ENCODE measurements at regions not wholly inside any gene's neighbourhood (a gene's known extent, or its start where the extent isn't known, plus 50 kb on each side); places are given as distances from the start of the nearest gene placed in this dataset.

DNA sequence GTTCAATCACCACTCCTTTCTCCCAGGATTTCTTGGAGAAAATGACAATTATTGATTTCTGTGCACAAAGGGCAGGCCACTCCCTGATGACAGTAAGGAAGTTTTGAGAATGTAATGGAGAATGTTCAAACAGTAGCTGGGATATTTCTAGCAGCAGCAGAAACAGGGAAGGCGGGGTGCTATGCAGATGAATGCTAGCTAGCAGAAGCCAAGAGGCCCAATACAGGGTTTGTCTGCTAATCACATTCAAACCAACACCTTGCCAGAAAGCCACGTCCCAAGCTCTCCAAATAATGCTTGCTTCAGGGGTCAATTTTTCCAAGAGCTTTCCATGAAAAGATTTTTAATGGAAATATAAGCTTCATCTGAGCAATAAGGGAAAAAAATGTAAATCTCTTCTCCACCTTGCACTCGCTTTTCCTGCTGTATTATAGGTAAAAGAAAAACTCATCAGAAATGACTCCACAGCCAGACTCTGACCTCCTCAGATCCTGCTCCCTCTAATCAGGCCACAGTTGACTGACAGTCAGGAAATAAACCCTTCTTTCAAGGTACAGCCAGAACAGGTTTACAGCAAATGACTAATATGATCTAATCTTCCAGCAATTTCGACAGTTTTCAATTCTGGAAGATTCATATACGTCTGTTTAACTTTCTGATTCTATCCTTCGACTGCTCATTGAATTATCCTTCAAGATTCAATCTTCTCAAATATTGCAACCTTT, 84.7 kb upstream of the PCDH19 start:
- TF ChIP-seq EZH2phosphoT487 (IDR thresholded peaks at IDR 0.05; ENCODE audit: borderline replicate concordance) (no peak), POLR2A (IDR thresholded peaks at IDR 0.05; ENCODE audit: borderline replicate concordance, extremely low read depth, insufficient read depth, insufficient read length) (no peak), RAD21 (IDR thresholded peaks at IDR 0.05; ENCODE audit: low read depth) (no peak), SIN3A (IDR thresholded peaks at IDR 0.05; ENCODE audit: low read depth) (no peak), EZH2 (IDR thresholded peaks at IDR 0.05) (no peak), POLR2AphosphoS5 (IDR thresholded peaks at IDR 0.05; ENCODE audit: low read depth, low read length) (no peak), SP1 (IDR thresholded peaks at IDR 0.05; ENCODE audit: low read depth) (no peak), CEBPB (IDR thresholded peaks at IDR 0.05; ENCODE audit: low read depth) (no peak), EGR1 (IDR thresholded peaks at IDR 0.05; ENCODE audit: low read depth) (no peak), SRF (IDR thresholded peaks at IDR 0.05; ENCODE audit: low read depth) (no peak)
- TF ChIP-seq, protein P1, sequence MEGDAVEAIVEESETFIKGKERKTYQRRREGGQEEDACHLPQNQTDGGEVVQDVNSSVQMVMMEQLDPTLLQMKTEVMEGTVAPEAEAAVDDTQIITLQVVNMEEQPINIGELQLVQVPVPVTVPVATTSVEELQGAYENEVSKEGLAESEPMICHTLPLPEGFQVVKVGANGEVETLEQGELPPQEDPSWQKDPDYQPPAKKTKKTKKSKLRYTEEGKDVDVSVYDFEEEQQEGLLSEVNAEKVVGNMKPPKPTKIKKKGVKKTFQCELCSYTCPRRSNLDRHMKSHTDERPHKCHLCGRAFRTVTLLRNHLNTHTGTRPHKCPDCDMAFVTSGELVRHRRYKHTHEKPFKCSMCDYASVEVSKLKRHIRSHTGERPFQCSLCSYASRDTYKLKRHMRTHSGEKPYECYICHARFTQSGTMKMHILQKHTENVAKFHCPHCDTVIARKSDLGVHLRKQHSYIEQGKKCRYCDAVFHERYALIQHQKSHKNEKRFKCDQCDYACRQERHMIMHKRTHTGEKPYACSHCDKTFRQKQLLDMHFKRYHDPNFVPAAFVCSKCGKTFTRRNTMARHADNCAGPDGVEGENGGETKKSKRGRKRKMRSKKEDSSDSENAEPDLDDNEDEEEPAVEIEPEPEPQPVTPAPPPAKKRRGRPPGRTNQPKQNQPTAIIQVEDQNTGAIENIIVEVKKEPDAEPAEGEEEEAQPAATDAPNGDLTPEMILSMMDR (IDR thresholded peaks at IDR 0.05 in 2 of 3, conservative IDR thresholded peaks at IDR 0.05 in 1 of 3; ENCODE audit: borderline replicate concordance in 1 of 3, insufficient read depth in 1 of 3, low read depth in 2 of 3, low read length in 2 of 3) = no peak
- TF ChIP-seq, protein P2, sequence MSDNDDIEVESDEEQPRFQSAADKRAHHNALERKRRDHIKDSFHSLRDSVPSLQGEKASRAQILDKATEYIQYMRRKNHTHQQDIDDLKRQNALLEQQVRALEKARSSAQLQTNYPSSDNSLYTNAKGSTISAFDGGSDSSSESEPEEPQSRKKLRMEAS (IDR thresholded peaks at IDR 0.05) = no peak
